ENCODE measurements at regions not wholly inside any gene's neighbourhood (a gene's known extent, or its start where the extent isn't known, plus 50 kb on each side); places are given as distances from the start of the nearest gene placed in this dataset.

DNA sequence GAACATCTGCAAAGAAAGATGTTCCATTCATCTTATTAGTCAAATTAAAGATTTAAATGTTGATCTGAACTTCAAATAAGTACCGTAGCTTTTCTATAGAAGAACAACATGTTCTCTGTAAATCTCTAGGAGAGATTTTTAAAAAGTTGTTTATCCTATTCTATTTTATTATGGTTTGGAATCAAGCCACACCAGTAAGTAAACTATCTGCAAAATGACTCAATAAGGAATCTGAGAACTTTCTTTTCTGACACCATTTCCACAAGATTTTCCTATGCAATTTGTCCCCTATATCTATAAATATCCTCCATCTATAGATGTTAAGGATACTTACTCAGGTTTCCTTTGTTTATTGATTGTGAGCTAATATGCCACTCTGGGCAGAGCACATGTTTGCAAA, 736.6 kb downstream of the CBLN2 start:
- DNase-seq (ENCODE audit: low read depth), result no peak
- TF ChIP-seq, protein P1, sequence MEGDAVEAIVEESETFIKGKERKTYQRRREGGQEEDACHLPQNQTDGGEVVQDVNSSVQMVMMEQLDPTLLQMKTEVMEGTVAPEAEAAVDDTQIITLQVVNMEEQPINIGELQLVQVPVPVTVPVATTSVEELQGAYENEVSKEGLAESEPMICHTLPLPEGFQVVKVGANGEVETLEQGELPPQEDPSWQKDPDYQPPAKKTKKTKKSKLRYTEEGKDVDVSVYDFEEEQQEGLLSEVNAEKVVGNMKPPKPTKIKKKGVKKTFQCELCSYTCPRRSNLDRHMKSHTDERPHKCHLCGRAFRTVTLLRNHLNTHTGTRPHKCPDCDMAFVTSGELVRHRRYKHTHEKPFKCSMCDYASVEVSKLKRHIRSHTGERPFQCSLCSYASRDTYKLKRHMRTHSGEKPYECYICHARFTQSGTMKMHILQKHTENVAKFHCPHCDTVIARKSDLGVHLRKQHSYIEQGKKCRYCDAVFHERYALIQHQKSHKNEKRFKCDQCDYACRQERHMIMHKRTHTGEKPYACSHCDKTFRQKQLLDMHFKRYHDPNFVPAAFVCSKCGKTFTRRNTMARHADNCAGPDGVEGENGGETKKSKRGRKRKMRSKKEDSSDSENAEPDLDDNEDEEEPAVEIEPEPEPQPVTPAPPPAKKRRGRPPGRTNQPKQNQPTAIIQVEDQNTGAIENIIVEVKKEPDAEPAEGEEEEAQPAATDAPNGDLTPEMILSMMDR (IDR thresholded peaks at IDR 0.05; ENCODE audit: low read length, missing control alignments), result no peak
- H3K4me3 ChIP-seq (replicated peaks; ENCODE audit: low read depth, low read length), result no peak overlapping the region

DNA sequence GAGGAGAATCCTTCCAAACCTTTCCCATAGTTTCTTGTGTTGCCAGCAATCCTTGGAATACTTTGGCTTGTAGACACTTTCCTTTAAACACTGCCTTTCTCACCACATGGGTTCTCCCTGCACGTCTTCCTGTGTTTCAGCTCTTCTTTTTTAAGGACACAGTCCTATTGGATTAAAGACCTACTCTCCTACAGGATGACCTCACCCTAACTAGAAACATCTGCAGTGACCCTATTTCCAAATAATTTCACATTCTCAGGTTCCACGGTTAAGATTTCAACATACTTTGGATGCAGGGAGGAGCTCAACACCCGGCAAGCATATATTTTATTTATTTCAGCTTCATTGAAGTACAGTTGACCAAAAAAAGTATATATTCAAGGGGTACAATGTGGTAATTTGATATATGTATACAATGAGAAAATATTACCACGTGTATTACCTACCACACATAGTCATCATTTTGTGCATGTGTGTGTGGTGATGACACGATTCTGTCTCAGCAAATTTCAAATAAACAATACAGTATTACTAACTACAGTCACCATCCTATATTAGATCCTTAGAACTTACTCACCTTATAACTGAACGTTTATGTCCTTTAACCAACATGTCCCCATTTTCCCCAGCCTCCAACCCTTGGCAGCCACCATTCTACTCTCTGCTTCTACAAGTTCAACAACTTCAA, 745.0 kb downstream of the CBLN2 start:
- H3K4me3 ChIP-seq (replicated peaks; ENCODE audit: low read depth, low read length), result no peak overlapping the region
- no peak for DNase-seq (ENCODE audit: low read depth)
- TF ChIP-seq, protein P1 (IDR thresholded peaks at IDR 0.05; ENCODE audit: low read length, missing control alignments), result no peak

DNA sequence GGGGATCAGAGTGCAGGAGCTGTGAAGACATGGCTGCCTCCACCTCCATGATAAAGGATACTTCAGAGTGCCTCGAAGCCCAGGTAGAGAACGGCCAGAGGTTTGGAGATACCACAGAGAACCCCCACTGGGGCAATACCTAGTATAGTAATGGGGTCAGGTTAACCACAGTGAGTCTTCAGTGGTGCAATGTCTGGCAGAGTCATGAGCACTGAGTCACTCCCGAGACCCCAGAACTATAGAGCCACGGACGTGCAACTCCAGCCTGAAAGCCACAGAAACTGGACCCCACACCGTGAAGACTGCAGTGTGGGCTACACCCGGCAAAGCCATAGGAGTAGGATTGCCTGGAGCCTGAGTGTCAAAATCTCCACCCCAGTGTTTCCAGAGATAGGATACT, 746.6 kb downstream of the CBLN2 start:
- no peak overlapping the region for H3K4me3 ChIP-seq (replicated peaks; ENCODE audit: low read depth, low read length)
- TF ChIP-seq, protein P1 (IDR thresholded peaks at IDR 0.05; ENCODE audit: low read length, missing control alignments), result no peak
- DNase-seq (ENCODE audit: low read depth), result no peak

DNA sequence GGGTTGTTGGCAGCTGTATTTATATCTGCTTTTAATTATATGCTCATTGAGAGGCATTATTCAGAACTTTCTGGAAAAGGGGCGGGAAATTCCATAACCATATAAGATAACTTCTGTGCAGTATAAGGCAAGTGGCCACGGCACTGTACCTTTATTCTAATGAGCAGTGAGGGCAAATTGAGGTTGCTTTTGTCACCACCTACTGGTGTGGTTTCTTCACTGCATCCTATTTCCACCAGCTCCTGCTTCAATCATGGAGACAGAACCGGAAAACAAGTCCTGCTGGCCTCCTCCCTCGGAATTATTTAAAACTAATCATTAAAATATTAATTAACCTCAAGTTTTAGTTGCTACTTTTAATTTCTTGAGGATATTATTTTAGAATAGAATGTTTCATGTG, 759.4 kb downstream of the CBLN2 start:
- TF ChIP-seq, protein P1 (IDR thresholded peaks at IDR 0.05; ENCODE audit: low read length, missing control alignments), result peak; percentile 64
- no peak overlapping the region for H3K4me3 ChIP-seq (replicated peaks; ENCODE audit: low read depth, low read length)
- DNase-seq (ENCODE audit: low read depth), result peak; percentile 49

DNA sequence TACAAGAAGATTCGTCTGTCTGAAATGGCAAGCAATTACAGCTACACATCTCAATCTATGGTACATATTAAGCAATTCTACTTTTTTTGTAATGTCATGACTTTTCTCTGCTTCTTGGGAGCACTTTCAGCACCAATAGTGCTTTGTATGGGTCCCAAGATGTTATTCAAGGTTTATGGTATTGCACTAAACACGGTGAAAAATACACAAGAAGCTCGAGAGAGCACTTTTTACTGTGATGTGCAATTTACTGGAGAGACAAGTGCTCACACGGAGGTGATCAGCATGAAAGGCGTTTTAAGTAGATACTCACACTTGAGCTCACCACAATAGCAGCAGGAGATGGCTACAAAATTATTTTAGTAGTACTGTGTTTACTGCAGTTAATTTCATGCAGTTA, 783.6 kb downstream of the CBLN2 start:
- DNase-seq (ENCODE audit: low read depth), result no peak
- TF ChIP-seq, protein P1 (IDR thresholded peaks at IDR 0.05; ENCODE audit: low read length, missing control alignments), result no peak
- H3K4me3 ChIP-seq (replicated peaks; ENCODE audit: low read depth, low read length), result no peak overlapping the region

DNA sequence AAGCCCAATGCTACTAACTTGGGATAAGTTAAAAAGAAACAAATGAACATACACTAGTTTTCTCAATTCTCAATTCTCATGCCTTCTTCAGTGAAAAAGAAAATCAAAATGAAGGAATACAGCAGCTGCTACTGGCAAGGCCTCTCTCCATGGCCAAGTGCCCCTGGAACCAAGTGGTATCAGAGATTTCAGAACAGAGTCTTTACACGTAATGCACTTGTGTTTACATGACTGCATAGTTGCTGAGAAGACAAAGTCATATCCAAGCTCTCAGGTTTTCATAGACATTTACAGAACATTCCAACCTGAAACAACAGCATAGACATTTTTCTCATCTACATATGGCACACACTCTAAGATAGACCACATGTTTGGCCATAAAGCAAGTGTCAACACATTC, 789.9 kb downstream of the CBLN2 start:
- H3K4me3 ChIP-seq (replicated peaks; ENCODE audit: low read depth, low read length), result no peak overlapping the region
- DNase-seq (ENCODE audit: low read depth), result no peak
- TF ChIP-seq, protein P1 (IDR thresholded peaks at IDR 0.05; ENCODE audit: low read length, missing control alignments), result no peak

DNA sequence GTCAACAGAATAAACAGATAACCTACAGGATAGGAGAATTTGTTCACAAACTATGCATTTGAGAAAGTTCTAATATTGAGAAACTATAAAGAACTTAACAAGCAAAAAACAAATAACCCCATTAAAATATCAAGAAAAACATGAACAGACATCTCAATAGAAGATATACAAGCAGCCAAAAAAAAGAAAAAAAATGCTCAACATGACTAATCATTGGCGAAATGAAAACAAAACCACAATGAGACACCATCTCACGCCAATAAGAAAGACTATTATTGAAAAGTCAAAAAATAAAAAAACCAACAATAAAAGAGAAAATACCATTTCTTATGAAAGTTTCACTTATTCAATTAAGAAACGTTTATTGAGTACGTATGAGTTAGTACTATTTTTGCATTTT, 800.5 kb downstream of the CBLN2 start:
- no peak for DNase-seq (ENCODE audit: low read depth)
- TF ChIP-seq, protein P1 (IDR thresholded peaks at IDR 0.05; ENCODE audit: low read length, missing control alignments), result no peak
- H3K4me3 ChIP-seq (replicated peaks; ENCODE audit: low read depth, low read length), result no peak overlapping the region
